Esophagus squamous epithelium (tissue), 4 donors: ENCODE measurements at regions not wholly inside any gene's neighbourhood (a gene's known extent, or its start where the extent isn't known, plus 50 kb on each side); places are given as distances from the start of the nearest gene placed in this dataset.

ENCODE experiments used
- POLR2A ChIP-seq, 4 donors: fragments of 450-650 bp; IDR thresholded peaks; one replicate each; pipeline ENCODE4 v1.6.1; 2017; ENCODE audit warnings: antibody characterized with exemption in 4 of 4, mild to moderate bottlenecking in 4 of 4, moderate library complexity in 3 of 4
- TF ChIP-seq, protein P1 (sequence below), 6 experiments: fragments of 450-650 bp in 4 of 6; fragments of 200-600 bp in 2 of 6; sonication (generic) in 2 of 6; IDR thresholded peaks; one replicate each; pipeline ENCODE4 v1.5.1; 2016 to 2019; ENCODE audit warnings: antibody characterized with exemption in 6 of 6, mild to moderate bottlenecking in 4 of 6, moderate library complexity in 4 of 6

- TF ChIP-seq, protein P1, sequence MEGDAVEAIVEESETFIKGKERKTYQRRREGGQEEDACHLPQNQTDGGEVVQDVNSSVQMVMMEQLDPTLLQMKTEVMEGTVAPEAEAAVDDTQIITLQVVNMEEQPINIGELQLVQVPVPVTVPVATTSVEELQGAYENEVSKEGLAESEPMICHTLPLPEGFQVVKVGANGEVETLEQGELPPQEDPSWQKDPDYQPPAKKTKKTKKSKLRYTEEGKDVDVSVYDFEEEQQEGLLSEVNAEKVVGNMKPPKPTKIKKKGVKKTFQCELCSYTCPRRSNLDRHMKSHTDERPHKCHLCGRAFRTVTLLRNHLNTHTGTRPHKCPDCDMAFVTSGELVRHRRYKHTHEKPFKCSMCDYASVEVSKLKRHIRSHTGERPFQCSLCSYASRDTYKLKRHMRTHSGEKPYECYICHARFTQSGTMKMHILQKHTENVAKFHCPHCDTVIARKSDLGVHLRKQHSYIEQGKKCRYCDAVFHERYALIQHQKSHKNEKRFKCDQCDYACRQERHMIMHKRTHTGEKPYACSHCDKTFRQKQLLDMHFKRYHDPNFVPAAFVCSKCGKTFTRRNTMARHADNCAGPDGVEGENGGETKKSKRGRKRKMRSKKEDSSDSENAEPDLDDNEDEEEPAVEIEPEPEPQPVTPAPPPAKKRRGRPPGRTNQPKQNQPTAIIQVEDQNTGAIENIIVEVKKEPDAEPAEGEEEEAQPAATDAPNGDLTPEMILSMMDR (IDR thresholded peaks at IDR 0.05), result no peak
- TF ChIP-seq POLR2A (IDR thresholded peaks at IDR 0.05), result no peak
Observed at GRCh38 chrX:26414534-26414933, 198.6 kb downstream of the MAGEB5 start.
